HEK293 (cell line): ENCODE measurements at regions not wholly inside any gene's neighbourhood (a gene's known extent, or its start where the extent isn't known, plus 50 kb on each side); places are given as distances from the start of the nearest gene placed in this dataset.

Experiments used
- CTCF ChIA-PET: fragments of 350-600 bp; formaldehyde crosslinking; extraction: SDS; loops from one replicate; lab custom pipeline; 2021; ENCODE audit warnings: antibody characterized with exemption; lab: Yijun Ruan, JAX
- POLR2A ChIA-PET: fragments of 300-600 bp; formaldehyde crosslinking; extraction: SDS; loops from one replicate; lab custom pipeline; 2020; ENCODE audit warnings: antibody characterized with exemption, inconsistent platforms; lab: Yijun Ruan, JAX
- H3K27ac ChIP-seq: fragments of 200-500 bp; sonication (Bioruptor generic); 2 replicates; pipeline ENCODE4 v1.5.1; 2014; ENCODE audit warnings: low read depth, low read length, control low read depth, inconsistent platforms; ENCODE audit errors: extremely low read depth
- H3K36me3 ChIP-seq, 2 experiments: fragments of 200-500 bp in 1 of 2; sonication (Bioruptor generic) in 1 of 2; 1 replicate in 1 of 2; 2 replicates in 1 of 2; pipeline ENCODE4 v1.5.1; 2014 to 2017; ENCODE audit warnings: inconsistent platforms in 2 of 2, low read length in 2 of 2; ENCODE audit not compliant: control insufficient read depth in 2 of 2, insufficient read depth in 1 of 2
- H3K4me1 ChIP-seq: fragments of 200-500 bp; sonication (Bioruptor generic); 2 replicates; pipeline ENCODE4 v1.5.1; 2014; ENCODE audit warnings: mild to moderate bottlenecking, low read length, inconsistent platforms; ENCODE audit not compliant: control insufficient read depth, insufficient read depth
- H3K4me3 ChIP-seq: 2 replicates; pipeline ENCODE4 v1.5.1; 2011; ENCODE audit warnings: low read depth, mild to moderate bottlenecking, control low read depth, low read length, moderate library complexity
- H3K9me3 ChIP-seq: fragments of 200-500 bp; sonication (Bioruptor generic); 2 replicates; pipeline ENCODE4 v1.5.1; 2014; ENCODE audit warnings: low read depth, low read length, inconsistent platforms; ENCODE audit not compliant: control insufficient read depth, insufficient read depth
- GLIS1 ChIP-seq: fragments of 450-650 bp; formaldehyde crosslinking; IDR thresholded peaks from 2 replicates; pipeline ENCODE4 v1.5.1; 2016; ENCODE audit warnings: missing biosample characterization, missing genetic modification characterization
- GLIS2 ChIP-seq: fragments of 450-650 bp; formaldehyde crosslinking; IDR thresholded peaks from 2 replicates; pipeline ENCODE4 v1.5.1; 2016; ENCODE audit warnings: missing biosample characterization, missing genetic modification characterization
- OVOL3 ChIP-seq: fragments of 450-650 bp; formaldehyde crosslinking; IDR thresholded peaks from 2 replicates; pipeline ENCODE4 v1.5.1; 2016; ENCODE audit warnings: missing biosample characterization, missing genetic modification characterization
- SCRT2 ChIP-seq: fragments of 450-650 bp; formaldehyde crosslinking; IDR thresholded peaks from 2 replicates; pipeline ENCODE4 v1.5.1; 2016; ENCODE audit warnings: missing biosample characterization, missing genetic modification characterization
- SETDB1 ChIP-seq: IDR thresholded peaks from one replicate; pipeline ENCODE4 v1.6.1; 2017; ENCODE audit warnings: mild to moderate bottlenecking, low read length, moderate library complexity, mixed read lengths; ENCODE audit not compliant: insufficient read length
- TRIM28 ChIP-seq: IDR thresholded peaks from 2 replicates; pipeline ENCODE4 v1.6.1; 2011; ENCODE audit warnings: low read length, control low read depth, borderline replicate concordance
- ZBTB1 ChIP-seq: fragments of 450-650 bp; formaldehyde crosslinking; IDR thresholded peaks from 2 replicates; pipeline ENCODE4 v1.5.1; 2016; ENCODE audit warnings: missing biosample characterization, missing genetic modification characterization
- ZIC2 ChIP-seq: fragments of 450-650 bp; formaldehyde crosslinking; IDR thresholded peaks from 2 replicates; pipeline ENCODE4 v1.5.1; 2016; ENCODE audit warnings: missing biosample characterization, missing genetic modification characterization
- ZNF133 ChIP-seq: fragments of 450-650 bp; formaldehyde crosslinking; IDR thresholded peaks from 2 replicates; pipeline ENCODE4 v1.5.1; 2016; ENCODE audit warnings: missing biosample characterization, missing genetic modification characterization
- ZNF292 ChIP-seq: fragments of 450-650 bp; formaldehyde crosslinking; IDR thresholded peaks from 2 replicates; pipeline ENCODE4 v1.5.1; 2016; ENCODE audit warnings: low read depth, missing biosample characterization, missing genetic modification characterization, borderline replicate concordance
- ZNF37A ChIP-seq: fragments of 450-650 bp; IDR thresholded peaks from 2 replicates; pipeline ENCODE4 v1.5.1; 2018; ENCODE audit warnings: missing biosample characterization, missing genetic modification characterization
- ZNF510 ChIP-seq: fragments of 450-650 bp; formaldehyde crosslinking; IDR thresholded peaks from 2 replicates; pipeline ENCODE4 v1.5.1; 2018; ENCODE audit warnings: mild to moderate bottlenecking, missing genetic modification characterization, missing biosample characterization; ENCODE audit not compliant: insufficient replicate concordance
- ZNF560 ChIP-seq: fragments of 450-650 bp; formaldehyde crosslinking; IDR thresholded peaks from 2 replicates; pipeline ENCODE4 v1.5.1; 2017; ENCODE audit warnings: missing biosample characterization, missing genetic modification characterization, borderline replicate concordance
- ZNF596 ChIP-seq: fragments of 450-650 bp; IDR thresholded peaks from 2 replicates; pipeline ENCODE4 v1.5.0; 2018; ENCODE audit warnings: missing biosample characterization, mild to moderate bottlenecking, missing genetic modification characterization, moderate library complexity
- ZNF658 ChIP-seq: fragments of 450-650 bp; formaldehyde crosslinking; IDR thresholded peaks from 2 replicates; pipeline ENCODE4; 2016; ENCODE audit warnings: missing biosample characterization, missing genetic modification characterization
- ZNF76 ChIP-seq: fragments of 450-650 bp; formaldehyde crosslinking; IDR thresholded peaks from 2 replicates; pipeline ENCODE4; 2016; ENCODE audit warnings: low read depth, missing biosample characterization, missing genetic modification characterization, borderline replicate concordance
- TF ChIP-seq, protein P1 (sequence below): fragments of 450-650 bp; formaldehyde crosslinking; IDR thresholded peaks from 2 replicates; pipeline ENCODE4 v1.5.1; 2016; ENCODE audit warnings: missing biosample characterization, missing genetic modification characterization
- TF ChIP-seq, protein P2 (sequence below): fragments of 450-650 bp; formaldehyde crosslinking; IDR thresholded peaks from 2 replicates; pipeline ENCODE4 v1.5.1; 2016; ENCODE audit warnings: missing biosample characterization, missing genetic modification characterization
- TF ChIP-seq, protein P3 (sequence below): fragments of 450-650 bp; formaldehyde crosslinking; IDR thresholded peaks from 2 replicates; pipeline ENCODE4 v1.5.1; 2016; ENCODE audit warnings: missing biosample characterization, missing genetic modification characterization
- TF ChIP-seq, protein P4 (sequence below): fragments of 450-650 bp; formaldehyde crosslinking; IDR thresholded peaks from 2 replicates; pipeline ENCODE4 v1.5.1; 2016; ENCODE audit warnings: missing biosample characterization, missing genetic modification characterization

DNA sequence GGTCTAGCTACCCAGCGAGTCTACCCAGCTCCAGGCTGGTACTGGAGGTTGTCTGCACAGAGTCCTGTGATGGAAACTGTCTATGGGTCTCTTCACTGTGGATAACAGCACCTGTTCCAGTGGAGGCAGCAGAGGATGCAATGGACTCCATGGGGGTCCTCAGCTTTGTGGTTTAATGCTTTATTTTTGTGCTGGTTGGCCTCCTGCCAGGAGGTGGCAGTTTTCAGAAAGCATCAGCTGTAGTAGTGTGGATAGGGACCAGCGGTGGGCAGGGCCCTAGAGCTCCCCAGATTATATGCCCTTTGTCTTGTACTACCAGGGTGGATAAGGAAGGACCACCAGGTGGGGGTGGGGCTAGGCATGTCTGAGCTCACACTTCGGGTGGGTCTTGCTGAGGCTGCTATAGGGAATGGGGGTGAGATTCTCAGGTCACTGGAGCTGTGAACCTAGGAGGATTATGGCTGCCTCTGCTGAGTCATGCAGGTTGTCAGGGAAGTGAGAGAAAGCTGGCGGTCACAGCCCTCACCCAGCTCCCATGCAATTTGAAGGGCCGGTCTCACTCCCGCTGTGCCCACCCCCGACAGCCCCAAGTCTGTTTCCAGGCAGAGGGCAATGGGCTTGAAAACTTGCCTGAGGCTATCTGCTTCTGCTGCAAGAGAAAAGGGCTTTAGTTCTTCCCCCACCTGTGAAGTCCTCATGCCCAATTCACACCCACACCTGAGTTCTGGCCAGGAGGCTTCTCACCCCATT, 397.1 kb downstream of the TLE1 start:
- Histone ChIP-seq H3K9me3 (no peaks in the 10 kb centered on the region), H3K4me1 (no peaks in the 10 kb centered on the region), H3K27ac (no peak overlapping the region), H3K36me3 (no peaks in the 10 kb centered on the region), H3K4me3 (no peak overlapping the region)
- no peak for TF ChIP-seq ZNF37A
- TF ChIP-seq, protein P1, sequence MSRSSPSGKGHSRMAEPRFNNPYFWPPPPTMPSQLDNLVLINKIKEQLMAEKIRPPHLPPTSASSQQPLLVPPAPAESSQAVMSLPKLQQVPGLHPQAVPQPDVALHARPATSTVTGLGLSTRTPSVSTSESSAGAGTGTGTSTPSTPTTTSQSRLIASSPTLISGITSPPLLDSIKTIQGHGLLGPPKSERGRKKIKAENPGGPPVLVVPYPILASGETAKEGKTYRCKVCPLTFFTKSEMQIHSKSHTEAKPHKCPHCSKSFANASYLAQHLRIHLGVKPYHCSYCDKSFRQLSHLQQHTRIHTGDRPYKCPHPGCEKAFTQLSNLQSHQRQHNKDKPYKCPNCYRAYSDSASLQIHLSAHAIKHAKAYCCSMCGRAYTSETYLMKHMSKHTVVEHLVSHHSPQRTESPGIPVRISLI (tag by site-specific recombination), result no peak
- TF ChIP-seq, protein P2, sequence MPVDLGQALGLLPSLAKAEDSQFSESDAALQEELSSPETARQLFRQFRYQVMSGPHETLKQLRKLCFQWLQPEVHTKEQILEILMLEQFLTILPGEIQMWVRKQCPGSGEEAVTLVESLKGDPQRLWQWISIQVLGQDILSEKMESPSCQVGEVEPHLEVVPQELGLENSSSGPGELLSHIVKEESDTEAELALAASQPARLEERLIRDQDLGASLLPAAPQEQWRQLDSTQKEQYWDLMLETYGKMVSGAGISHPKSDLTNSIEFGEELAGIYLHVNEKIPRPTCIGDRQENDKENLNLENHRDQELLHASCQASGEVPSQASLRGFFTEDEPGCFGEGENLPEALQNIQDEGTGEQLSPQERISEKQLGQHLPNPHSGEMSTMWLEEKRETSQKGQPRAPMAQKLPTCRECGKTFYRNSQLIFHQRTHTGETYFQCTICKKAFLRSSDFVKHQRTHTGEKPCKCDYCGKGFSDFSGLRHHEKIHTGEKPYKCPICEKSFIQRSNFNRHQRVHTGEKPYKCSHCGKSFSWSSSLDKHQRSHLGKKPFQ (tag by site-specific recombination), result peak; percentile 54
- no peak for TF ChIP-seq ZIC2 (tag by site-specific recombination)
- no peak for TF ChIP-seq ZNF133 (tag by site-specific recombination)
- no peak for TF ChIP-seq SETDB1
- POLR2A ChIA-PET, result no interaction called here
- CTCF ChIA-PET, result no interaction called here

DNA sequence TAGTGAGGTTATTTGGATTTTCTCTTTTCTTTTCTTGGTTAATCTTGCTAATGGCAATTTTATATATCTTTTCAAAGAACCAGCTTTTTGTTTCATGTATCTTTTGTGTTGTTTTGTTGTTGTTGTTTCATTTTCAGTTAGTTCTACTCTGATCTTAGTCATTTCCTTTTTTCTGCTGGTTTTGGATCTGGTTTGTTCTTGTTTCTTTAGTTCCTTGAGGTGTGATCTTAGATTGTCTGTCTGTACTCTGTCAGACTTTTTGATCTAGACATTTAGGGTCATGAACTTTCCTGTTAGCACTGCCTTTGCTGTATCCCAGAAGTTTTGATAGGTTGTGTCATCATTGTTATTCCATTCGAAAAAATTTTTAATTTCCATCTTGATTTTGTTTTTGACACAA, 399.7 kb downstream of the TLE1 start:
- ChIA-PET CTCF (no interaction called here), POLR2A (no interaction called here)
- TF ChIP-seq ZBTB1 (no peak), OVOL3 (tag by site-specific recombination) (no peak)
- H3K4me1 ChIP-seq, result no peaks in the 10 kb centered on the region
- H3K4me3 ChIP-seq, result no peak overlapping the region
- no peaks in the 10 kb centered on the region for H3K9me3 ChIP-seq
- H3K36me3 ChIP-seq, result no peaks in the 10 kb centered on the region
- no peak overlapping the region for H3K27ac ChIP-seq

DNA sequence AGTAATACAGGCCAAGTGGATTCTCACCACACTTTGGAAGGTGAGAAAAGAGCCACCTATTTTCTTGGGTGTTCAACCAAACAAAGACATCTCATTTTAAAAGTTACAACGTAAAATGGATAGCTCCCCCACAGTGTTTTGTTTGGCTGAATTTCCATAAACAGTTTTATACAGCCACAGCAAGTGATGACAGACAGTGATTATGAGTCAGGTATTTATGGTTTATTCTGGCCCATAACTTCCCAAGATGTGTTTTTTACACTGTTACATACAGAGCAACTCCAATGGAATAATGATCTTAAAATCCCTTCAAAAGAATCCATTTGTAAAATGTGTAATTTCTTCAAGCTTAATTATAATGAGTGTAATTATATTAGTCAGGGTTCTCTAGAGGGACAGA, 421.3 kb downstream of the TLE1 start:
- H3K36me3 ChIP-seq, result no peaks in the 10 kb centered on the region
- CTCF ChIA-PET, result interaction anchor here (0.6 kb wide), 1 partner anchor 1093 kb away, joined by 3 read pairs; no protein-coding TSS in a partner anchor
- no peaks in the 10 kb centered on the region for H3K9me3 ChIP-seq
- no peak overlapping the region for H3K4me3 ChIP-seq
- no peaks in the 10 kb centered on the region for H3K4me1 ChIP-seq
- POLR2A ChIA-PET, result no interaction called here
- TF ChIP-seq ZNF292 (tag by site-specific recombination), result no peak
- TF ChIP-seq GLIS1, result 0 out of 2 replicates have a peak, but pooled peaks have one; percentile 25
- no peak overlapping the region for H3K27ac ChIP-seq

DNA sequence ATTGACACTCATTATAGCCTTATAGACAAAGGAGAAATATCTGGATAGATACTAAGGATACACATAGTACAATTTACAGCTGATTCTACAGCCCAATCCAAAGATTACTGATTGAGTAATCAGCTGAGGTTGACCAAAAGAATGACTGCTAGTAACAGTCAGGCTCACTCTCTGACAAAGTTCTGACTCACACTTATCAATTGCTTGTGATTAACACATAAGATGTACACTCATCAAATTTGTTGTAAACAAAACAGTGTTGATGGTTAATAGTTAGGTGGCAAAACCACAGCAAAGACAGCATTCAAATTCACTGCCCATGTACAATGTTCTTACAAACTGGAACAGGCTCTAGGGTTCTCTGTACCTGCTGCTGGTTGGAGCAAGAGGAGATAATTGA, 422.7 kb downstream of the TLE1 start:
- Histone ChIP-seq H3K27ac (no peak overlapping the region), H3K4me3 (no peak overlapping the region), H3K36me3 (no peaks in the 10 kb centered on the region), H3K9me3 (no peaks in the 10 kb centered on the region), H3K4me1 (no peaks in the 10 kb centered on the region)
- ChIA-PET CTCF (no interaction called here), POLR2A (no interaction called here)
- no peak for TF ChIP-seq GLIS2
- TF ChIP-seq ZNF76 (tag by site-specific recombination), result no peak
- TF ChIP-seq, protein P3, sequence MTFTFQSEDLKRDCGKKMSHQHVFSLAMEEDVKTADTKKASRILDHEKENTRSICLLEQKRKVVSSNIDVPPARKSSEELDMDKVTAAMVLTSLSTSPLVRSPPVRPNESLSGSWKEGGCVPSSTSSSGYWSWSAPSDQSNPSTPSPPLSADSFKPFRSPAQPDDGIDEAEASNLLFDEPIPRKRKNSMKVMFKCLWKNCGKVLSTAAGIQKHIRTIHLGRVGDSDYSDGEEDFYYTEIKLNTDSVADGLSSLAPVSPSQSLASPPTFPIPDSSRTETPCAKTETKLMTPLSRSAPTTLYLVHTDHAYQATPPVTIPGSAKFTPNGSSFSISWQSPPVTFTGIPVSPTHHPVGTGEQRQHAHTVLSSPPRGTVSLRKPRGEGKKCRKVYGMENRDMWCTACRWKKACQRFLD, result no peak
- no peak for TF ChIP-seq ZNF560 (tag by site-specific recombination)
- no peak for TF ChIP-seq ZNF596 (tag by site-specific recombination)
- TF ChIP-seq TRIM28, result no peak
- TF ChIP-seq, protein P4, sequence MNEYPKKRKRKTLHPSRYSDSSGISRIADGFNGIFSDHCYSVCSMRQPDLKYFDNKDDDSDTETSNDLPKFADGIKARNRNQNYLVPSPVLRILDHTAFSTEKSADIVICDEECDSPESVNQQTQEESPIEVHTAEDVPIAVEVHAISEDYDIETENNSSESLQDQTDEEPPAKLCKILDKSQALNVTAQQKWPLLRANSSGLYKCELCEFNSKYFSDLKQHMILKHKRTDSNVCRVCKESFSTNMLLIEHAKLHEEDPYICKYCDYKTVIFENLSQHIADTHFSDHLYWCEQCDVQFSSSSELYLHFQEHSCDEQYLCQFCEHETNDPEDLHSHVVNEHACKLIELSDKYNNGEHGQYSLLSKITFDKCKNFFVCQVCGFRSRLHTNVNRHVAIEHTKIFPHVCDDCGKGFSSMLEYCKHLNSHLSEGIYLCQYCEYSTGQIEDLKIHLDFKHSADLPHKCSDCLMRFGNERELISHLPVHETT (tag by site-specific recombination), result no peak
- TF ChIP-seq SCRT2 (tag by site-specific recombination), result no peak
- no peak for TF ChIP-seq ZNF658 (tag by site-specific recombination)
- no peak for TF ChIP-seq ZNF510 (tag by site-specific recombination)
